WTC11 (cell line): ENCODE measurements at regions not wholly inside any gene's neighbourhood (a gene's known extent, or its start where the extent isn't known, plus 50 kb on each side); places are given as distances from the start of the nearest gene placed in this dataset.

Experiments
- ETV6 ChIP-seq: sonication (generic); formaldehyde crosslinking; IDR thresholded peaks from 2 replicates; pipeline ENCODE4 v1.8.1; 2022; ENCODE audit warnings: mild to moderate bottlenecking, missing genetic modification reagents
- ZNF423 ChIP-seq: fragments of 250-450 bp; sonication (Bioruptor Pico); IDR thresholded peaks from 2 replicates; pipeline ENCODE4 v2.1.2; 2022; ENCODE audit warnings: mild to moderate bottlenecking, moderate library complexity
- TF ChIP-seq, protein P1 (sequence below): sonication (generic); formaldehyde crosslinking; IDR thresholded peaks from 2 replicates; pipeline ENCODE4 v1.8.1; 2023; ENCODE audit warnings: mild to moderate bottlenecking, missing genetic modification reagents
- TF ChIP-seq, protein P2 (sequence below): fragments of 200-600 bp; IDR thresholded peaks from 2 replicates; pipeline ENCODE4 v1.8.0; 2022; ENCODE audit warnings: antibody characterized with exemption
- TF ChIP-seq, protein P3 (sequence below): fragments of 250-450 bp; sonication (Bioruptor Pico); IDR thresholded peaks from 2 replicates; pipeline ENCODE4 v1.9.0; 2021; ENCODE audit warnings: mild to moderate bottlenecking

DNA sequence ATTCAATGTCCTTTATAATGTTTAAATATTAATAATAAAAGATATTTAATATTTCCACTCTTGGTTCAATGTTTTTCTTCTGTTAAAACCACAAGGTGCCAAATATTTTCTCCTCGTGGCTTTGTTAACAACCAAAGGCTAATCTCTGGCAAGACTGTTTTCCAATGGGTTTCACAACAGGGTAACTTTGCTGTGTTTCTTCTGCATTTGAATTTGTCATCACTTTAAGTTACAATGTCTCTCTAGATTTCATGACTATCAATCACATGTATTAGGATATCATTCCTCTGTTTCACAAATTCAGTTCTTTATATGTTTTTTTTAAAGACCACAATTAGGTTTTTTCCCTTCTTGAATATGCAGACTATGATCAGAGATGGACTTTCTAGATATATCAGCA lies 469.8 kb upstream of the ACVR2A start:
- TF ChIP-seq, protein P1, sequence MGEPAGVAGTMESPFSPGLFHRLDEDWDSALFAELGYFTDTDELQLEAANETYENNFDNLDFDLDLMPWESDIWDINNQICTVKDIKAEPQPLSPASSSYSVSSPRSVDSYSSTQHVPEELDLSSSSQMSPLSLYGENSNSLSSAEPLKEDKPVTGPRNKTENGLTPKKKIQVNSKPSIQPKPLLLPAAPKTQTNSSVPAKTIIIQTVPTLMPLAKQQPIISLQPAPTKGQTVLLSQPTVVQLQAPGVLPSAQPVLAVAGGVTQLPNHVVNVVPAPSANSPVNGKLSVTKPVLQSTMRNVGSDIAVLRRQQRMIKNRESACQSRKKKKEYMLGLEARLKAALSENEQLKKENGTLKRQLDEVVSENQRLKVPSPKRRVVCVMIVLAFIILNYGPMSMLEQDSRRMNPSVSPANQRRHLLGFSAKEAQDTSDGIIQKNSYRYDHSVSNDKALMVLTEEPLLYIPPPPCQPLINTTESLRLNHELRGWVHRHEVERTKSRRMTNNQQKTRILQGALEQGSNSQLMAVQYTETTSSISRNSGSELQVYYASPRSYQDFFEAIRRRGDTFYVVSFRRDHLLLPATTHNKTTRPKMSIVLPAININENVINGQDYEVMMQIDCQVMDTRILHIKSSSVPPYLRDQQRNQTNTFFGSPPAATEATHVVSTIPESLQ (CRISPR knock-in tag): no peak
- TF ChIP-seq, protein P2, sequence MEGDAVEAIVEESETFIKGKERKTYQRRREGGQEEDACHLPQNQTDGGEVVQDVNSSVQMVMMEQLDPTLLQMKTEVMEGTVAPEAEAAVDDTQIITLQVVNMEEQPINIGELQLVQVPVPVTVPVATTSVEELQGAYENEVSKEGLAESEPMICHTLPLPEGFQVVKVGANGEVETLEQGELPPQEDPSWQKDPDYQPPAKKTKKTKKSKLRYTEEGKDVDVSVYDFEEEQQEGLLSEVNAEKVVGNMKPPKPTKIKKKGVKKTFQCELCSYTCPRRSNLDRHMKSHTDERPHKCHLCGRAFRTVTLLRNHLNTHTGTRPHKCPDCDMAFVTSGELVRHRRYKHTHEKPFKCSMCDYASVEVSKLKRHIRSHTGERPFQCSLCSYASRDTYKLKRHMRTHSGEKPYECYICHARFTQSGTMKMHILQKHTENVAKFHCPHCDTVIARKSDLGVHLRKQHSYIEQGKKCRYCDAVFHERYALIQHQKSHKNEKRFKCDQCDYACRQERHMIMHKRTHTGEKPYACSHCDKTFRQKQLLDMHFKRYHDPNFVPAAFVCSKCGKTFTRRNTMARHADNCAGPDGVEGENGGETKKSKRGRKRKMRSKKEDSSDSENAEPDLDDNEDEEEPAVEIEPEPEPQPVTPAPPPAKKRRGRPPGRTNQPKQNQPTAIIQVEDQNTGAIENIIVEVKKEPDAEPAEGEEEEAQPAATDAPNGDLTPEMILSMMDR: no peak
- TF ChIP-seq, protein P3, sequence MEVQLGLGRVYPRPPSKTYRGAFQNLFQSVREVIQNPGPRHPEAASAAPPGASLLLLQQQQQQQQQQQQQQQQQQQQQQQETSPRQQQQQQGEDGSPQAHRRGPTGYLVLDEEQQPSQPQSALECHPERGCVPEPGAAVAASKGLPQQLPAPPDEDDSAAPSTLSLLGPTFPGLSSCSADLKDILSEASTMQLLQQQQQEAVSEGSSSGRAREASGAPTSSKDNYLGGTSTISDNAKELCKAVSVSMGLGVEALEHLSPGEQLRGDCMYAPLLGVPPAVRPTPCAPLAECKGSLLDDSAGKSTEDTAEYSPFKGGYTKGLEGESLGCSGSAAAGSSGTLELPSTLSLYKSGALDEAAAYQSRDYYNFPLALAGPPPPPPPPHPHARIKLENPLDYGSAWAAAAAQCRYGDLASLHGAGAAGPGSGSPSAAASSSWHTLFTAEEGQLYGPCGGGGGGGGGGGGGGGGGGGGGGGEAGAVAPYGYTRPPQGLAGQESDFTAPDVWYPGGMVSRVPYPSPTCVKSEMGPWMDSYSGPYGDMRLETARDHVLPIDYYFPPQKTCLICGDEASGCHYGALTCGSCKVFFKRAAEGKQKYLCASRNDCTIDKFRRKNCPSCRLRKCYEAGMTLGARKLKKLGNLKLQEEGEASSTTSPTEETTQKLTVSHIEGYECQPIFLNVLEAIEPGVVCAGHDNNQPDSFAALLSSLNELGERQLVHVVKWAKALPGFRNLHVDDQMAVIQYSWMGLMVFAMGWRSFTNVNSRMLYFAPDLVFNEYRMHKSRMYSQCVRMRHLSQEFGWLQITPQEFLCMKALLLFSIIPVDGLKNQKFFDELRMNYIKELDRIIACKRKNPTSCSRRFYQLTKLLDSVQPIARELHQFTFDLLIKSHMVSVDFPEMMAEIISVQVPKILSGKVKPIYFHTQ: no peak
- no peak for TF ChIP-seq ETV6
- TF ChIP-seq ZNF423 (CRISPR knock-in tag): no peak
